GM12864 (cell line): ENCODE measurements at regions not wholly inside any gene's neighbourhood (a gene's known extent, or its start where the extent isn't known, plus 50 kb on each side); places are given as distances from the start of the nearest gene placed in this dataset.

Experiments used
- DNase-seq: peaks from one replicate; pipeline ENCODE4 v3.0.0-alpha.2; 2011; ENCODE audit warnings: low read depth
- H3K4me3 ChIP-seq: 2 replicates; pipeline ENCODE4 v1.5.1; 2011; ENCODE audit warnings: mild to moderate bottlenecking, low read depth, low read length, control low read depth
- TF ChIP-seq, protein P1 (sequence below): IDR thresholded peaks from 2 replicates; pipeline ENCODE4 v1.5.1; 2011; ENCODE audit warnings: low read depth, mild to moderate bottlenecking, moderate library complexity, low read length, control low read depth, inconsistent platforms; ENCODE audit errors: missing control alignments

DNA sequence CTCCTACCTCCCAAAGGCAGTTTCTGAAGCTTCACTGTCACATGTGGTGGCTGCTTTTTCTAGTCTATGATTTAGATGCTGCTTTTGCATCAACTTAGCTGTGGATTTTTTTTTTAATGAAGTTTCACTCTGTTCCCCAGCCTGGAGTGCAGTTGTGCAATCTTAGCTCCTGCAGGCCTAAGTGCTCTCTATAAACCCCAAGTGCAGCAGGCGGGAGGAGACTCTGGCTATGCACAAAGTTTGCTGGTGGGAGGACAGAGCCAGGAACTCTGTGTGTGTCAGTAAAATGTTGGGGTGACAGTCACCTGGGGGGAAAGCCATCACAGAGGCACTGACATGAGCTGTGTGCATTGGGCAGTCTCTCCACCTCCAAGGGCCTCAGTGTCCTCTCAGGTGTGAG lies 138.8 kb upstream of the FAM20C start:
- no peak overlapping the region for H3K4me3 ChIP-seq
- no peak for DNase-seq
- TF ChIP-seq, protein P1, sequence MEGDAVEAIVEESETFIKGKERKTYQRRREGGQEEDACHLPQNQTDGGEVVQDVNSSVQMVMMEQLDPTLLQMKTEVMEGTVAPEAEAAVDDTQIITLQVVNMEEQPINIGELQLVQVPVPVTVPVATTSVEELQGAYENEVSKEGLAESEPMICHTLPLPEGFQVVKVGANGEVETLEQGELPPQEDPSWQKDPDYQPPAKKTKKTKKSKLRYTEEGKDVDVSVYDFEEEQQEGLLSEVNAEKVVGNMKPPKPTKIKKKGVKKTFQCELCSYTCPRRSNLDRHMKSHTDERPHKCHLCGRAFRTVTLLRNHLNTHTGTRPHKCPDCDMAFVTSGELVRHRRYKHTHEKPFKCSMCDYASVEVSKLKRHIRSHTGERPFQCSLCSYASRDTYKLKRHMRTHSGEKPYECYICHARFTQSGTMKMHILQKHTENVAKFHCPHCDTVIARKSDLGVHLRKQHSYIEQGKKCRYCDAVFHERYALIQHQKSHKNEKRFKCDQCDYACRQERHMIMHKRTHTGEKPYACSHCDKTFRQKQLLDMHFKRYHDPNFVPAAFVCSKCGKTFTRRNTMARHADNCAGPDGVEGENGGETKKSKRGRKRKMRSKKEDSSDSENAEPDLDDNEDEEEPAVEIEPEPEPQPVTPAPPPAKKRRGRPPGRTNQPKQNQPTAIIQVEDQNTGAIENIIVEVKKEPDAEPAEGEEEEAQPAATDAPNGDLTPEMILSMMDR, result no peak

DNA sequence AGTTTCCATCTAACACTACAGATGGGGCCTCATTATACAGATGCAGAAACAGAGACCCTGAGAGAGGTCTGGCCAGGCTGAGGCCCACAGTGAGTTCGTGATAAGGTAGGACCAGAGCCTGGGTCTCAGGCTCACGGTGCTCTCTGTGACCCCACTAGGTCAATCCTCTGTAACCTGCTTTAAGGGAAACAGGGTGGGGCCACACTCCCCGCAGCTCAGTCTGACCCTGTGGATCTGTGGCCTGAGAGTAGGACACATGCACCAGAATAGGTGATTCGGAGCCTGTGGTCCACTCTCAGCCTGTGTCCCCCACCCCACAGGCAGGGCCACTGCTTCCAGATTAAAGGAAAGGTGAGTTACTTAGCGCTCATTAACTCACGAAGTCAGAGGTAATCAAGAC lies 137.8 kb upstream of the FAM20C start:
- no peak for DNase-seq

DNA sequence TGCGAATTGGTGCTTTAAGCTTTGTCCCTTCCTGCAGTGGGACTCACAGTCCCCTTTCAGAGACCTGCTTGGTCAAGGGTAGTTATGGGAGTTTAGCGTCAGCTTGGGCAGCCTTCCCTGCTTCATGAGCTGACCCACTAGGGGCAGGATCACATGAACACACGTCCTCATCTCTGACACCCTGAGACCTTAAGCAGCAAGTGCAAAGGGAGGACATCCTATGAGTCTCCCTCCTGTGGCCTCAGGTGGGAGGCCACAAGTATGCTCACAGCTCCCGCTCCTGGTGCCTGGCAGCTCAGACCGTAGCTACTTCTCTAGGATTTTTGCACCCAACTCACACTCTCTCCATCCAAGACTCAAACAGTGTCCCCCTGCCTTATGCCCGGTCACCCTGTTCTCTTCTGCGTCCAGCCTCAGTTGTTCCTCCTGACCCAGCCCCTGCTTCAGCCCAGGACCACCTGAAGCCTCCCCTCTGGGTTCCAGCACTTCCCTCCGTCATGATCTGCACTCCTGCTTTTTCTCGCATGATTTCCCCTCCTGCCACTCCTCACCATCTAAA lies 136.6 kb upstream of the FAM20C start:
- H3K4me3 ChIP-seq, result no peak overlapping the region
- TF ChIP-seq, protein P1, result no peak
- DNase-seq, result no peak

More for the DNA sequence above, 137.8 kb upstream of the FAM20C start:
- TF ChIP-seq, protein P1, result no peak
- no peak overlapping the region for H3K4me3 ChIP-seq

DNA sequence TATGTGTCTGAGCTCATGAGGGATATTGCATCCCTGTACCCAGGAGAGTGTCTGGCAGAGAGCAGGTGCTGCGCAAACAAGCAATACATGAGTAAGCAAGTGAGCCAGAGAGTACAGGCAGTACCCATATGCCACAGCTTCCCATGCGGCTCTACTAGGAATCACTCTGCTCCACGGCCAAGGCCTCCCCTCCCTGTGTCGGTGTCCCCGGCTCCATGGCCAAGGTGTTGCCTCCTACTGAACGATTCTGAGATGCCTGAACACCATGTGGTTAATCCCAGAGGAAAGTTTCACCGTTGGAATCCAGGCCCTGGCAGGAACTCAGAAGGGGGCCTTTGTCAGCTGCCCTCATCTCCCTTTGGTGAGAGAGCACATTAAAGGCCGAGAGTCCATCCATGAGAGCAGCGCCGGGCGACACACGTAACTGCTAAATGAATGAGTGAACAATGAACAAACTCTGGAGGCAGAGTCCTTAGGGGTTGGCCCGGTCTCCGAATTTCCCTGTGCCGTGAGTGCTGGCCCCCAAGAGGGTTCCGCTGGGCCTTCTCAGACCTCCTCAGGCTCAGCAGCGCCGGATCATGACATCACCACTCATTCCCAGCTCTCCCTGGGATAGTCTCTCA lies 136.0 kb upstream of the FAM20C start:
- no peak overlapping the region for H3K4me3 ChIP-seq
- no peak for DNase-seq
- TF ChIP-seq, protein P1, result no peak

DNA sequence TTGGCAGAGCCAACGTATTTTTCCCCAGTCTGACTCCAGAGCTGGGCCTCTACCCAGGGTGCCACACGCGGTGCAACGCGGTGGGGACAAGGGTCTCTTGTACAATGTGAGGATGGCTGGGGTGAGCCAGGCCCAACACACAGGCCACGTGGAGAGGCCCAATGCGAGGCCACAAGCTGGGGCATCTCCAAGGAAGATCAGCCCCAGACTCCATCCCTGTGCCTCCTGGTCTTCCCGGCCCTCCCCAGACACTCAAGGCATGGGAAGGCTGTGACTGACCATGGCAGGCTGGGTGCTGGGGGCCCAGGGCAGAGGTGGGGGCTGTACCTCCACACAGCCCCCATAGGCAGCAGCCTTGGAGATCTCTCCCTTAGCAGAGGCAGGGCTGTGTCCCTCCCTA lies 135.3 kb upstream of the FAM20C start:
- no peak for DNase-seq
- TF ChIP-seq, protein P1, result no peak
- no peak overlapping the region for H3K4me3 ChIP-seq

DNA sequence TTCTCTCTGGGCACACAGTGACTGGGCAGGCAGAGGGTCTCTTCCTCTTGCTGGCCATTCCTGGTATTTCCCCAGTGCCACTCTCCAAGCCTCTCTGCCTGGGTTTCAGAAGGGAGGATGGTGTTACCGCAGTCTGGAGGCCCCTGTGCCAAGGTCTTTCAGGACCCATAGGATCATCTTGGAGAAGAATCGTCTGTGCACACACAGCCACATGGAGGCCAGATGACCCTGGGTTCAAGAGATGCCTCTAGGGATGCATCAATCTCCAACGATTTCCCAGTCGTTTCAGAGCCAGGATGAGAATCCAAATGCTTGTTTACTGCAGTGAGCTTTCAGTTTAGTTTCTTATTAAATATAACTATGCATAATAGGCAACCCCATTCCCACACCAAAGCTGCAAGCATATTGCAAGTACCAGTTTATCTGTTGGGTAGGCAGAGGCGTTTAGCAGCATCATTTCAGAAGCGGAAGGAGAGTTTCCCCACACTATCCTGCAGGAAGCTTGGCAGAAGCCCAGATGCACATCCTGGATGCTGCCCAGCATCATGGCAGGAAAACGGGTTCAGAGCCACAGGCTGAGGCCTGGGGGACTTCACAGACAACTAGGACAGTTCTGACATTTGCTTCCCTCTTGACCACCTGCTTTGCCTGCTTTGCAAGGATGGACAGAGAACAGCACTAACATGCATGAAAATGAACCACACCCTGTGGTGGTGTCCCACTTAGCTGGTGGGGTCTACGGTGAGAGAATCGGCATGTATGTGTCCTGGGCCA lies 134.7 kb upstream of the FAM20C start:
- no peak overlapping the region for H3K4me3 ChIP-seq
- TF ChIP-seq, protein P1, result no peak

More for the DNA sequence above, 134.7 kb upstream of the FAM20C start:
- no peak for DNase-seq
